ENCODE measurements at regions not wholly inside any gene's neighbourhood (a gene's known extent, or its start where the extent isn't known, plus 50 kb on each side); places are given as distances from the start of the nearest gene placed in this dataset.

GRCh38 chr2:4588606-4589005 is 885.2 kb downstream of the DCDC2C start:
- H2AFZ ChIP-seq (ENCODE audit: low read depth, low read length), result peak overlapping the region; percentile 50; the same call in 1 of the 2 replicates
- H3K4me1 ChIP-seq (ENCODE audit: low read length), result peaks cover 7% of the 10 kb centered on the region; the same call in 1 of the 2 replicates
- H3K4me3 ChIP-seq (ENCODE audit: low read length), result no peak overlapping the region
- H3K27ac ChIP-seq (ENCODE audit: low read length), result no peak overlapping the region
- no peaks in the 10 kb centered on the region for H3K79me2 ChIP-seq (ENCODE audit: low read length)
- H4K20me1 ChIP-seq (ENCODE audit: insufficient read depth, low read length), result no peaks in the 10 kb centered on the region
- no peak for TF ChIP-seq EZH2phosphoT487 (IDR thresholded peaks at IDR 0.05; ENCODE audit: low read depth)
- TF ChIP-seq, protein P1, sequence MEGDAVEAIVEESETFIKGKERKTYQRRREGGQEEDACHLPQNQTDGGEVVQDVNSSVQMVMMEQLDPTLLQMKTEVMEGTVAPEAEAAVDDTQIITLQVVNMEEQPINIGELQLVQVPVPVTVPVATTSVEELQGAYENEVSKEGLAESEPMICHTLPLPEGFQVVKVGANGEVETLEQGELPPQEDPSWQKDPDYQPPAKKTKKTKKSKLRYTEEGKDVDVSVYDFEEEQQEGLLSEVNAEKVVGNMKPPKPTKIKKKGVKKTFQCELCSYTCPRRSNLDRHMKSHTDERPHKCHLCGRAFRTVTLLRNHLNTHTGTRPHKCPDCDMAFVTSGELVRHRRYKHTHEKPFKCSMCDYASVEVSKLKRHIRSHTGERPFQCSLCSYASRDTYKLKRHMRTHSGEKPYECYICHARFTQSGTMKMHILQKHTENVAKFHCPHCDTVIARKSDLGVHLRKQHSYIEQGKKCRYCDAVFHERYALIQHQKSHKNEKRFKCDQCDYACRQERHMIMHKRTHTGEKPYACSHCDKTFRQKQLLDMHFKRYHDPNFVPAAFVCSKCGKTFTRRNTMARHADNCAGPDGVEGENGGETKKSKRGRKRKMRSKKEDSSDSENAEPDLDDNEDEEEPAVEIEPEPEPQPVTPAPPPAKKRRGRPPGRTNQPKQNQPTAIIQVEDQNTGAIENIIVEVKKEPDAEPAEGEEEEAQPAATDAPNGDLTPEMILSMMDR (IDR thresholded peaks at IDR 0.05; ENCODE audit: low read depth, low read length), result no peak
- H3K4me2 ChIP-seq (ENCODE audit: low read length), result no peak overlapping the region
- no peaks in the 10 kb centered on the region for H3K36me3 ChIP-seq (replicated peaks; ENCODE audit: low read depth, low read length)
- H3K9me3 ChIP-seq (ENCODE audit: insufficient read depth, low read length), result no peaks in the 10 kb centered on the region
- no peak overlapping the region for H3K9ac ChIP-seq (ENCODE audit: low read length)
- no peaks in the 10 kb centered on the region for H3K27me3 ChIP-seq (ENCODE audit: low read depth, low read length)

DNA sequence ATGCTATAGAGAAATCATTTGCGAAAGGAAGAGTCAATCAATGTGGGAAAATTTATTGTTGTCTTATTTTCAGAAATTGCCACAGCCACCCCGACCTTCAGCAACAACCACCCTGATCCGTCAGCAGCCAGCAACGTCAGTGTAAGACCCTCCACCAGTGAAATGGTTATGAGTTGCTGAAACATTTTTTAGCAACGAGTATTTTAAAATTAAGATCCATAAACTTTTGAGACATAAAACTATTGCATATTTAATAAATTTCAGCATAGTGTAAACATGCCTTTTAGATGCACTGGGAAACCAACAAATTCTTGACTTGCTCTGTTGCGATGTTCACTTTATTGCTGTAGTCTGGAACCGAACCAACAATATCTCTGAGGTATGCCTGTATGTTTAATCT is 887.9 kb downstream of the DCDC2C start:
- no peak overlapping the region for H3K9ac ChIP-seq (ENCODE audit: low read length)
- TF ChIP-seq, protein P1 (IDR thresholded peaks at IDR 0.05; ENCODE audit: low read depth, low read length), result no peak
- no peak for TF ChIP-seq EZH2phosphoT487 (IDR thresholded peaks at IDR 0.05; ENCODE audit: low read depth)
- H3K79me2 ChIP-seq (ENCODE audit: low read length), result no peaks in the 10 kb centered on the region
- no peak overlapping the region for H2AFZ ChIP-seq (ENCODE audit: low read depth, low read length)
- H3K36me3 ChIP-seq (replicated peaks; ENCODE audit: low read depth, low read length), result no peaks in the 10 kb centered on the region
- no peaks in the 10 kb centered on the region for H4K20me1 ChIP-seq (ENCODE audit: insufficient read depth, low read length)
- peaks cover 7% of the 10 kb centered on the region; the same call in 1 of the 2 replicates for H3K4me1 ChIP-seq (ENCODE audit: low read length)
- H3K9me3 ChIP-seq (ENCODE audit: insufficient read depth, low read length), result no peaks in the 10 kb centered on the region
- H3K27me3 ChIP-seq (ENCODE audit: low read depth, low read length), result no peaks in the 10 kb centered on the region
- H3K4me2 ChIP-seq (ENCODE audit: low read length), result no peak overlapping the region
- H3K4me3 ChIP-seq (ENCODE audit: low read length), result no peak overlapping the region
- no peak overlapping the region for H3K27ac ChIP-seq (ENCODE audit: low read length)

DNA sequence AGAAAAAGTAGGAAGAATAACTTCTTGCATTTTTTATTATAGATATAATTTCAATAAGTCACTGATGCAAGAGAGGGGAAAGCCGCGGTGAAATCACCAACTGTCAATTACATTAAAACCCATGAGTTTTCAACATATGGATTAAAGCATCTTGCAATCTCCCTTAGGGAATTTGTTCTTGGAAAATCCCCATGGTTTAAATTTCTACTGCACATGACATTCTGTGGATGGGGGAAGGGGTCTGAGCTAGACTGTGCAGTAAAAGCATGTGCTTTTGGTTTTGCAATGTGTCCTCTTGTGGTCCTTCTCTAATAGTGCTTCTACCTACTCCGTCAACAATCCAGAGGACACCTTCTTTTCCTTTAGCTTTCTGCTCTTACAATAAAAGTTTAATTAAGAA is 894.0 kb downstream of the DCDC2C start:
- H4K20me1 ChIP-seq (ENCODE audit: insufficient read depth, low read length), result no peaks in the 10 kb centered on the region
- H3K4me1 ChIP-seq (ENCODE audit: low read length), result peaks cover 14% of the 10 kb centered on the region
- no peak overlapping the region for H3K4me2 ChIP-seq (ENCODE audit: low read length)
- H3K27me3 ChIP-seq (ENCODE audit: low read depth, low read length), result no peaks in the 10 kb centered on the region
- H3K36me3 ChIP-seq (replicated peaks; ENCODE audit: low read depth, low read length), result no peaks in the 10 kb centered on the region
- no peak overlapping the region for H3K9ac ChIP-seq (ENCODE audit: low read length)
- TF ChIP-seq, protein P1 (IDR thresholded peaks at IDR 0.05; ENCODE audit: low read depth, low read length), result no peak
- no peak for TF ChIP-seq EZH2phosphoT487 (IDR thresholded peaks at IDR 0.05; ENCODE audit: low read depth)
- no peak overlapping the region for H3K4me3 ChIP-seq (ENCODE audit: low read length)
- H3K9me3 ChIP-seq (ENCODE audit: insufficient read depth, low read length), result no peaks in the 10 kb centered on the region
- no peak overlapping the region for H2AFZ ChIP-seq (ENCODE audit: low read depth, low read length)
- H3K79me2 ChIP-seq (ENCODE audit: low read length), result no peaks in the 10 kb centered on the region
- no peak overlapping the region for H3K27ac ChIP-seq (ENCODE audit: low read length)

DNA sequence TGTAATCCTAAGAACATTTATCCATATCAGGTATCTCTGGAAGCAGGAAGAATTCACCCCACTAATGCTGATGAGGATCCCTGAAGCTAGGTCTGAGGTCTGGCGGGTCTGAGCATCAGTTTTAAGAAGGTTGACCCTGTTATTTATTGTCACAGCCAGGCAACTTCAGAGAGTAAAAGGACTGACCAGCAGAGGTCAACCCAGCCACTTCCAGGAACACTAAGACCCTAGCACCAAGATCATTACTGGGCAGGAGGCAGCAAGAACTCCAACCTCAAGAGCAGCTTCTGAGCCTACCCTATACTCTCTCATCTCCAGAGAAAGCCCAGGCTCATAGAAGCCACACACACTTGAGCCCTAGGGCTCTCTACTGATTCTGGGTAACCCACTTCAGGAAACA is 901.4 kb downstream of the DCDC2C start:
- H3K9ac ChIP-seq (ENCODE audit: low read length), result no peak overlapping the region
- no peak overlapping the region for H3K4me3 ChIP-seq (ENCODE audit: low read length)
- H3K36me3 ChIP-seq (replicated peaks; ENCODE audit: low read depth, low read length), result no peaks in the 10 kb centered on the region
- no peak overlapping the region for H2AFZ ChIP-seq (ENCODE audit: low read depth, low read length)
- H3K27ac ChIP-seq (ENCODE audit: low read length), result no peak overlapping the region
- H3K79me2 ChIP-seq (ENCODE audit: low read length), result no peaks in the 10 kb centered on the region
- H3K4me2 ChIP-seq (ENCODE audit: low read length), result no peak overlapping the region
- H3K27me3 ChIP-seq (ENCODE audit: low read depth, low read length), result no peaks in the 10 kb centered on the region
- H4K20me1 ChIP-seq (ENCODE audit: insufficient read depth, low read length), result no peaks in the 10 kb centered on the region
- H3K4me1 ChIP-seq (ENCODE audit: low read length), result peaks cover 8% of the 10 kb centered on the region
- TF ChIP-seq, protein P1 (IDR thresholded peaks at IDR 0.05; ENCODE audit: low read depth, low read length), result no peak
- TF ChIP-seq EZH2phosphoT487 (IDR thresholded peaks at IDR 0.05; ENCODE audit: low read depth), result no peak
- no peaks in the 10 kb centered on the region for H3K9me3 ChIP-seq (ENCODE audit: insufficient read depth, low read length)

Measured in OCI-LY3 (cell line).